ENCODE measurements at regions not wholly inside any gene's neighbourhood (a gene's known extent, or its start where the extent isn't known, plus 50 kb on each side); places are given as distances from the start of the nearest gene placed in this dataset.

DNA sequence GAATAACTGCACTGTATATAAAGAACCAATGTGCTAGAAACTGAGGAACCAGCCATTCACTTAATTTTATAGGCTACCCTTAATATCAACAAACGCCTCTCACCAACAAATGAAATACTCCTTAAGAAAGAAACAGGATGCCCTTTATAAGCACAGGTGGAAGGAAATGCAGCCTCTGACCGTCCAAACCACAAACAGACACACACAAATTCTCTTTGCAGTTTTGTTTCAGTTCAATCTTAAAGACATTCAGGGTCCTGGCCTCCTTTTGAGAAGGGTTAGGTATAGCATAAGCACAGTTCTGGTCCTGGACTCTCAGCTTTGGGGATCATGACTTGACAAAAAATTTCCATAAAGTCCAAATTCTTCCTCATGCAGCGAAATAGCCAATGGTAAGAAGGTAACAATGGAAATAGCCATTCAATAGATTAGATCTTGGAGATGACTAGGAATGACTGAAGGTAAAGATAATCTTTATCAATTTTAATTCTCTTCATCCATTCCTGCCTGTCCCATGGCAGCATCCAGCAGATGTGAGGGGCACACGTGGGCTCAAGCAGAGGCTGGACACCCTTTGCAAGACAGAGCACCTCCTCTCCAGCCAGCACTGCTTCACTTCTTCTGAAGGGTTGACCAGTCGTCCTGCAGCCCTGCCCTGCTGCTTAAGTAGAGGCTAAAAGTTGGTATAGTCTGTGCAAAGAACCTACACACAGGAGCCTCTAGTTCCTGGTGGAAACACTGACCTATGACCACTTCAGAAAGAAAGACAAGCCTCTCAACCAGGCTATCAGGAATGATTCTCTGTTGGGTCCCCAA, 123.9 kb downstream of the CD83 start:
- TF ChIP-seq RAD21 (conservative IDR thresholded peaks at IDR 0.05) = no peak
- TF ChIP-seq, protein P1, sequence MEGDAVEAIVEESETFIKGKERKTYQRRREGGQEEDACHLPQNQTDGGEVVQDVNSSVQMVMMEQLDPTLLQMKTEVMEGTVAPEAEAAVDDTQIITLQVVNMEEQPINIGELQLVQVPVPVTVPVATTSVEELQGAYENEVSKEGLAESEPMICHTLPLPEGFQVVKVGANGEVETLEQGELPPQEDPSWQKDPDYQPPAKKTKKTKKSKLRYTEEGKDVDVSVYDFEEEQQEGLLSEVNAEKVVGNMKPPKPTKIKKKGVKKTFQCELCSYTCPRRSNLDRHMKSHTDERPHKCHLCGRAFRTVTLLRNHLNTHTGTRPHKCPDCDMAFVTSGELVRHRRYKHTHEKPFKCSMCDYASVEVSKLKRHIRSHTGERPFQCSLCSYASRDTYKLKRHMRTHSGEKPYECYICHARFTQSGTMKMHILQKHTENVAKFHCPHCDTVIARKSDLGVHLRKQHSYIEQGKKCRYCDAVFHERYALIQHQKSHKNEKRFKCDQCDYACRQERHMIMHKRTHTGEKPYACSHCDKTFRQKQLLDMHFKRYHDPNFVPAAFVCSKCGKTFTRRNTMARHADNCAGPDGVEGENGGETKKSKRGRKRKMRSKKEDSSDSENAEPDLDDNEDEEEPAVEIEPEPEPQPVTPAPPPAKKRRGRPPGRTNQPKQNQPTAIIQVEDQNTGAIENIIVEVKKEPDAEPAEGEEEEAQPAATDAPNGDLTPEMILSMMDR (IDR thresholded peaks at IDR 0.05; ENCODE audit: poor library complexity, severe bottlenecking) = no peak
- no peak for TF ChIP-seq EZH2 (IDR thresholded peaks at IDR 0.05; ENCODE audit: borderline replicate concordance, insufficient read depth, low read length, poor library complexity, severe bottlenecking)
- TF ChIP-seq, protein P2, sequence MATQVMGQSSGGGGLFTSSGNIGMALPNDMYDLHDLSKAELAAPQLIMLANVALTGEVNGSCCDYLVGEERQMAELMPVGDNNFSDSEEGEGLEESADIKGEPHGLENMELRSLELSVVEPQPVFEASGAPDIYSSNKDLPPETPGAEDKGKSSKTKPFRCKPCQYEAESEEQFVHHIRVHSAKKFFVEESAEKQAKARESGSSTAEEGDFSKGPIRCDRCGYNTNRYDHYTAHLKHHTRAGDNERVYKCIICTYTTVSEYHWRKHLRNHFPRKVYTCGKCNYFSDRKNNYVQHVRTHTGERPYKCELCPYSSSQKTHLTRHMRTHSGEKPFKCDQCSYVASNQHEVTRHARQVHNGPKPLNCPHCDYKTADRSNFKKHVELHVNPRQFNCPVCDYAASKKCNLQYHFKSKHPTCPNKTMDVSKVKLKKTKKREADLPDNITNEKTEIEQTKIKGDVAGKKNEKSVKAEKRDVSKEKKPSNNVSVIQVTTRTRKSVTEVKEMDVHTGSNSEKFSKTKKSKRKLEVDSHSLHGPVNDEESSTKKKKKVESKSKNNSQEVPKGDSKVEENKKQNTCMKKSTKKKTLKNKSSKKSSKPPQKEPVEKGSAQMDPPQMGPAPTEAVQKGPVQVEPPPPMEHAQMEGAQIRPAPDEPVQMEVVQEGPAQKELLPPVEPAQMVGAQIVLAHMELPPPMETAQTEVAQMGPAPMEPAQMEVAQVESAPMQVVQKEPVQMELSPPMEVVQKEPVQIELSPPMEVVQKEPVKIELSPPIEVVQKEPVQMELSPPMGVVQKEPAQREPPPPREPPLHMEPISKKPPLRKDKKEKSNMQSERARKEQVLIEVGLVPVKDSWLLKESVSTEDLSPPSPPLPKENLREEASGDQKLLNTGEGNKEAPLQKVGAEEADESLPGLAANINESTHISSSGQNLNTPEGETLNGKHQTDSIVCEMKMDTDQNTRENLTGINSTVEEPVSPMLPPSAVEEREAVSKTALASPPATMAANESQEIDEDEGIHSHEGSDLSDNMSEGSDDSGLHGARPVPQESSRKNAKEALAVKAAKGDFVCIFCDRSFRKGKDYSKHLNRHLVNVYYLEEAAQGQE (IDR thresholded peaks at IDR 0.05; ENCODE audit: borderline replicate concordance) = no peak
- TF ChIP-seq POLR2AphosphoS5 (IDR thresholded peaks at IDR 0.05) = no peak
